Lung (tissue), 11 donors: ENCODE measurements at regions not wholly inside any gene's neighbourhood (a gene's known extent, or its start where the extent isn't known, plus 50 kb on each side); places are given as distances from the start of the nearest gene placed in this dataset.
"Not testable (repeated sequence)": the region's sequence is repeated elsewhere in the genome, so short reads cannot be mapped to it uniquely, and the experiment has no call there.

ENCODE experiments used
- ATAC-seq: fragments of 200-7000 bp; cut with Tn5 transposase; one replicate; pipeline ENCODE4 v1.9.1; 2020; ENCODE audit warnings: moderate number of reproducible peaks; ENCODE audit not compliant: insufficient read depth, low FRiP score
- DNase-seq, 3 donors: peaks; one replicate each; pipeline ENCODE4 v3.0.0-alpha.2; 2013 to 2017
- H3K27ac ChIP-seq, 2 donors: one replicate each; pipeline ENCODE4 v1.5.1; 2013; ENCODE audit warnings: mild to moderate bottlenecking in 2 of 2, moderate library complexity in 2 of 2, control low read depth in 1 of 2, inconsistent platforms in 1 of 2, low read depth in 1 of 2, low read length in 1 of 2
- H3K27me3 ChIP-seq, 3 donors: one replicate each; pipeline ENCODE4 v1.5.1; 2013; ENCODE audit warnings: low read length in 2 of 3; ENCODE audit not compliant: control insufficient read depth in 3 of 3, insufficient read depth in 3 of 3
- H3K36me3 ChIP-seq, 4 donors: one replicate each; pipeline ENCODE4 v1.5.1; 2013; ENCODE audit warnings: low read length in 4 of 4, mild to moderate bottlenecking in 1 of 4, moderate library complexity in 1 of 4; ENCODE audit not compliant: control insufficient read depth in 4 of 4, insufficient read depth in 4 of 4
- H3K4me1 ChIP-seq, 5 donors: one replicate each; pipeline ENCODE4 v1.5.1; 2013; ENCODE audit warnings: low read length in 5 of 5, mild to moderate bottlenecking in 2 of 5, moderate library complexity in 1 of 5; ENCODE audit not compliant: control insufficient read depth in 5 of 5, insufficient read depth in 5 of 5
- H3K4me3 ChIP-seq: one replicate; pipeline ENCODE4 v1.5.1; 2013; ENCODE audit warnings: mild to moderate bottlenecking, control low read depth, moderate library complexity
- H3K9ac ChIP-seq, 2 donors: one replicate each; pipeline ENCODE4 v1.5.1; 2013; ENCODE audit warnings: low read length in 2 of 2, control low read depth in 1 of 2; ENCODE audit not compliant: insufficient read depth in 1 of 2
- H3K9me3 ChIP-seq, 4 donors: one replicate each; pipeline ENCODE4 v1.5.1; 2013; ENCODE audit warnings: low read length in 3 of 4, mild to moderate bottlenecking in 1 of 4, moderate library complexity in 1 of 4; ENCODE audit not compliant: control insufficient read depth in 4 of 4, insufficient read depth in 3 of 4
- CTCF ChIP-seq: IDR thresholded peaks from 2 replicates; pipeline ENCODE4 v1.5.1; 2012; ENCODE audit warnings: mild to moderate bottlenecking; ENCODE audit errors: control extremely low read depth, extremely low read depth
- WGBS, 2 donors: extraction: QIAGEN DNeasy Blood & Tissue Kit; methylation state at CpG; one replicate each; pipeline ENCODE4 v1.1.7; 2013; 5-methylcytosine and 5-hydroxymethylcytosine counted together
- donor health status: control.
- donor health status: control.
- donor health status: Bipolar disorder and iron deficiency.
- donor health status: healthy.
- donor health status: DM: yes; HTN: yes; CAD: no.

DNA sequence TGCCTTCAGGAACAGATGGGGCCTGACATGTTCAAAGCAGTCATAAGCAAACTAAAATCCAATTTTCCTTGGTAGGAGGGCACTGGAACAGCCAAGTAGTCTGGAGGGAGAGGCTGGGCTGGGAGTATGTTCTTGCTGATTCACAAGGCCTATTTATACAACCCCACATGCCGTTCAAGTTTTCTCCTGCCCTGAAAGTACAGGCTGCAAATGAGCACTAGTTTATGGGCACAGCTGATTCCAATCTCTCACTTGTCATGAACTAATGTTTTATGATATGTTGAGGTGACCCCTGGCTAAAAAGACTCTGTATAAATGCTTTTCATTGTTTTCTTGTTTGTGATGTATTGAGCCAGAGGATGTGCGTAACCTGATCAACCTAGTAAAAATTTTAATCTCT is 183.4 kb upstream of the SRD5A2 start:
- Histone ChIP-seq H3K27ac (no peak overlapping the region), H3K9ac (no peak overlapping the region), H3K4me3 (no peak overlapping the region), H3K27me3 (no peaks in the 10 kb centered on the region), H3K36me3 (no peaks in the 10 kb centered on the region), H3K9me3 (no peaks in the 10 kb centered on the region), H3K4me1 (no peaks in the 10 kb centered on the region)
- no peak for DNase-seq
- no peak for TF ChIP-seq CTCF
- ATAC-seq, result no peak
- WGBS, 2 donors, result 84 to 92% methylated on average over 2 of the region's 2 CpGs

DNA sequence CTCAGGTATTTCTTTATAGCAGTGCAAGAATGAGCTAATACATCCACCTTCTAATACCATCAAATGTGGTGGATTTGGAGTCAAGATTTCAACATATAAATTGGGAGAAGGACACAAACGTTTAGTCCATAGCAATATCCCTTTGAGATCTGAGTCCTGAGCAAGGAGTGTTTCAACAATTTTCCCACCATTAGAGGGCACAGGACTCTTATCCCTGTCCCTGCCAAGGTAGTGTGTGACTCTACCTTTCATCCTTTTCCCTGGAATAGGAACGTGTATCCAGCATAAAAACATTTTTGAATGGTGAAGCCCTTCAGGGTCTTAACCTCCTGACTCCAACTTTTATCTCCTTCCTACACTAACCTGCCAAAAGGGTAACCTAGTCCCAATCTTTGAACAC is 181.3 kb upstream of the SRD5A2 start:
- Histone ChIP-seq H3K27me3 (no peaks in the 10 kb centered on the region), H3K4me3 (no peak overlapping the region), H3K9ac (no peak overlapping the region), H3K27ac (no peak overlapping the region), H3K9me3 (no peaks in the 10 kb centered on the region), H3K36me3 (no peaks in the 10 kb centered on the region), H3K4me1 (no peaks in the 10 kb centered on the region)
- no peak for TF ChIP-seq CTCF
- DNase-seq (no peak), ATAC-seq (no peak)
- WGBS, 2 donors, result 39 to 47% methylated on average over 2 of the region's 2 CpGs

GRCh38 chr2:31757351-31757750 is 176.6 kb upstream of the SRD5A2 start:
- 91% methylated on average over 2 of the region's 2 CpGs for WGBS, 2 donors

GRCh38 chr2:31748746-31749145 is 168.0 kb upstream of the SRD5A2 start:
- WGBS, 2 donors, result 92 to 93% methylated on average over 13 of the region's 13 CpGs
- ATAC-seq, H3K27me3 ChIP-seq, DNase-seq, H3K9me3 ChIP-seq, H3K36me3 ChIP-seq, H3K4me3 ChIP-seq, H3K27ac ChIP-seq, H3K9ac ChIP-seq, H3K4me1 ChIP-seq: not testable (repeated sequence)

More at GRCh38 chr2:31757351-31757750, 176.6 kb upstream of the SRD5A2 start:
- not testable (repeated sequence) for H3K27ac ChIP-seq, H3K4me3 ChIP-seq, H3K9ac ChIP-seq, H3K4me1 ChIP-seq, H3K36me3 ChIP-seq, DNase-seq, ATAC-seq, H3K27me3 ChIP-seq, H3K9me3 ChIP-seq

DNA sequence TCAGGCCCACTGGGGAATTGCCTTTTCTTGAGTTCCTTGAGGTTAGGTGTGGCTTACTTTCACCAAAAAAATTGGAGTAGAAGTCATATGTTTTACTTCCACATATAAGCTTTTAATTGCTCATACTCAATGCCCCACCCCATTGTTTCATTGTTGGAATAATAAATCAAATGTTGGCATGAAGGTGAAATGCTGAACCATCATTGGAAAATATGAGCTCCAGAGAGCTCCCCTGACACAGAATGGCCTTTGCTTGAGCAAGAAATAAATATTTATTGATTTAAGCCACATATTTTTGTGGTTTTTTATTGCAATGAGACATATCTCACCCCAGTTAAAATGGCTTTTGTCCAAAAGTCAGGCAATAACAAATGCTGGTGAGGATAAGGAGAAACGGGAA is 167.3 kb upstream of the SRD5A2 start:
- ATAC-seq (no peak), DNase-seq (no peak)
- Histone ChIP-seq H3K27me3 (no peaks in the 10 kb centered on the region), H3K9ac (no peak overlapping the region), H3K36me3 (no peaks in the 10 kb centered on the region), H3K27ac (no peak overlapping the region), H3K9me3 (peaks cover 0 to 9% (median 0%) of the 10 kb centered on the region in 4 donors), H3K4me3 (no peak overlapping the region), H3K4me1 (no peaks in the 10 kb centered on the region)
- 92 to 97% methylated on average over 1 of the region's 1 CpG for WGBS, 2 donors
- TF ChIP-seq CTCF, result no peak
